Fibroblast of villous mesenchyme (primary cell): ENCODE measurements at regions not wholly inside any gene's neighbourhood (a gene's known extent, or its start where the extent isn't known, plus 50 kb on each side); places are given as distances from the start of the nearest gene placed in this dataset.

Experiments used
- DNase-seq: peaks from one replicate; pipeline ENCODE4 v3.0.0-alpha.2; 2010; ENCODE audit warnings: low read depth
- H3K4me3 ChIP-seq: 2 replicates; pipeline ENCODE4 v1.5.1; 2011; ENCODE audit warnings: low read depth, mild to moderate bottlenecking, low read length
- TF ChIP-seq, protein P1 (sequence below): IDR thresholded peaks from 2 replicates; pipeline ENCODE4 v1.5.1; 2012; ENCODE audit warnings: low read depth, mild to moderate bottlenecking, low read length; ENCODE audit not compliant: insufficient read depth

DNA sequence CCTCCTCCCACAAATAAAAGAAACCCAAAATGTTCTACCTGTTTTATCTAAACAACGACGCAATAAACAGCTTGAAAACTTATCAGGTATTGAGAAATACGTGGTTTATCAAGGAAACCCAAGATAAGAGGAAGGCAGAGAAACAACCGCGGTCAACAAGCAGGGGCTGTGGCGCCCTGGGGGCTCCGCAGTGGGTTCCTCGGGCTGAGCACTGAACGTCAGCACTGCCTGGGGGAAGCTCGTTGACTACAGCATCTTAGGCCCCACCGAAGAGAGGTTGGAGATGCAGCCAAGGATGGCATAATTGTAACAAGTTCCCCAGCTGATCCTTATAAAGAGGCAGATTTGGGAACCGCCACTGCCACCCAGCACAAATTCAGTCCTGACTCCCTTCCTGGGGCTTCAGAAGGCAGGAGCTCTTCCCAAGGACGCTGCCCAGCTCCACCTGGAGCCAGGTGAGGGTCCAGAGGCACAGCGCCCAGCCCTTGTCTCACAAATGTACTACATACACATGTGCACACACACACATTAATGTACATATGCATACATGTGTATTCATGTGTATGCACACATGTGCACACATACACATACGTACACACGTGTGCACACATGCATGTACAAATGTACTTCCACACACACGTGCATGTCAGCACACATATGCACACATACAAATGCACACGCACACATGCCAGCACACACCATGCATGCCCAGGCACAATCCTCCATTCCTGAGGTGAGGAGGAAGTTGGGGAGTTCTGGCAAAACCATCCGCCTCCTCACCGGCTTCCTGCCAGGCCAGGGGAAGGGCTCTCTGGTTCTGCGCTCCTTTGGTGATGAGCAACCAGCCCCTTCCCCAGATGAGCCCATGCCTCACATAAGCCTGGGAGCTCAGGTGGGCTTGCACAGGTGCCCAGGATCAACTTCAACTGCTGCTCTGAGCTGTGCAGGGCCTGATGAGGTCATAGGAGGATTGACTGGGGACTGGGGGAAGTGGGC lies 251.1 kb downstream of the NPHP4 start:
- DNase-seq, result no peak
- no peak overlapping the region for H3K4me3 ChIP-seq
- TF ChIP-seq, protein P1, sequence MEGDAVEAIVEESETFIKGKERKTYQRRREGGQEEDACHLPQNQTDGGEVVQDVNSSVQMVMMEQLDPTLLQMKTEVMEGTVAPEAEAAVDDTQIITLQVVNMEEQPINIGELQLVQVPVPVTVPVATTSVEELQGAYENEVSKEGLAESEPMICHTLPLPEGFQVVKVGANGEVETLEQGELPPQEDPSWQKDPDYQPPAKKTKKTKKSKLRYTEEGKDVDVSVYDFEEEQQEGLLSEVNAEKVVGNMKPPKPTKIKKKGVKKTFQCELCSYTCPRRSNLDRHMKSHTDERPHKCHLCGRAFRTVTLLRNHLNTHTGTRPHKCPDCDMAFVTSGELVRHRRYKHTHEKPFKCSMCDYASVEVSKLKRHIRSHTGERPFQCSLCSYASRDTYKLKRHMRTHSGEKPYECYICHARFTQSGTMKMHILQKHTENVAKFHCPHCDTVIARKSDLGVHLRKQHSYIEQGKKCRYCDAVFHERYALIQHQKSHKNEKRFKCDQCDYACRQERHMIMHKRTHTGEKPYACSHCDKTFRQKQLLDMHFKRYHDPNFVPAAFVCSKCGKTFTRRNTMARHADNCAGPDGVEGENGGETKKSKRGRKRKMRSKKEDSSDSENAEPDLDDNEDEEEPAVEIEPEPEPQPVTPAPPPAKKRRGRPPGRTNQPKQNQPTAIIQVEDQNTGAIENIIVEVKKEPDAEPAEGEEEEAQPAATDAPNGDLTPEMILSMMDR, result no peak

DNA sequence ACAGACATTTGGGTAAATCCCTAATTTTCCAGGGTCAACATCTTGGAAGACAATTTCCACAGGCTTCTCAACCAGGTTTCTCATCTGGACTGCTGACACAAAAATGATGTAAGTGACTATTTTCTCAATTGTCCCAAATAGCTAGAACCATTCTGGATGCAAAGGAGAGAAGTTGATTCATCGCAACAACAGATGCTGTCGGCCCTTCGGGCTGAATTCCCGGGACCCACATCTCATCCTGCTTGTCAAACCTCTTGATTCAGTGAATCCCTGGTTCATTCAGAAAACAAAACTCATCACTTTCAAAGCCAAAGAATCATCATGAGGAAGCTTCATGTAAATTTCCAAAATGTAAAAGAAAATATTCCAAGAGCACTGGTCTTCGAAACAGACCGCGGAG lies 251.8 kb downstream of the NPHP4 start:
- no peak overlapping the region for H3K4me3 ChIP-seq
- no peak for DNase-seq
- TF ChIP-seq, protein P1, result no peak

DNA sequence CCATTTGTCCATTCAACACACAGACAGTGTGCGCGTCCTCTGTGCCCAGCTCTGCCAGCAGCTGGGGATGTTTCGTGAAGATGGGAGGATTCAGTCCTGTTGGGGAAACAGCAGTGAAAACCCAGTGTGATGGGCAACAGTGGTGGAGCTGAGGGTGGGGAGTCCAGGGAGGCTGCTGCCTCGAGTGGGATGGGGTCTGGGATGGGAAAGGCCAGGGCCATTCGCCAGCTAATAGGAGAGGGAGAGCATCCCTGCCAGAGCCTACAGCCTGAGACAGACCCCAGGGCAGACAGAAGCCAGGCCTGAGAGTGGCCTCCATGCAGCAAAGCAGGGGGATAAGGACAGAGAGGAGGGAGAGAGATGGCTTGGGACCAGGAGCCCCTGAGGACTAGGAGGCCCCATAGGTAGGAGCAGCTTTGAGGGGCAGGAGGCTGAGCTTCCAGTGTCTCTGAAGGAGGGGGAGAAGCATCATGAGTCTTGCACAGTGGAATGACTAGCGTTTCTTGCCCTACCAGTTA lies 252.6 kb downstream of the NPHP4 start:
- no peak for DNase-seq
- no peak overlapping the region for H3K4me3 ChIP-seq

GRCh38 chr1:5738911-5739462 lies 253.2 kb downstream of the NPHP4 start:
- DNase-seq, result no peak
- TF ChIP-seq, protein P1, result no peak
- no peak overlapping the region for H3K4me3 ChIP-seq

More for the DNA sequence above, 252.6 kb downstream of the NPHP4 start:
- TF ChIP-seq, protein P1, result no peak

DNA sequence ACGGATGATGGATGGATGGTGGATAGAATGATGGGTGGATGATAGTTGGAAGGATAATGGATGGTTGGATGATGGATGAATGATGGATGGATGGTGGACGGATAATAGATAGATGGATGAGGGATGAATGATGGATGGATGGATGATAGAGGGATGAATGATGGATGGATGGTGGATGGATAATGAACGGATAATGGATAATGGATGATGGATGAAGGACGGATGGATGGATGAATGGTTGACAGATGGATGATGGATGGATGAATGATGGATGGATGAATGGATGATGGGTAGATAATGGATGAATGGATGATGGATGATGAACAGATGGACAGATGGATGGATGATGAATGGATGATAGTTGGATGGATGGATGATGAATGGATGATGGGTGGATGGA lies 255.1 kb downstream of the NPHP4 start:
- TF ChIP-seq, protein P1, result no peak
- DNase-seq, result no peak
- no peak overlapping the region for H3K4me3 ChIP-seq

DNA sequence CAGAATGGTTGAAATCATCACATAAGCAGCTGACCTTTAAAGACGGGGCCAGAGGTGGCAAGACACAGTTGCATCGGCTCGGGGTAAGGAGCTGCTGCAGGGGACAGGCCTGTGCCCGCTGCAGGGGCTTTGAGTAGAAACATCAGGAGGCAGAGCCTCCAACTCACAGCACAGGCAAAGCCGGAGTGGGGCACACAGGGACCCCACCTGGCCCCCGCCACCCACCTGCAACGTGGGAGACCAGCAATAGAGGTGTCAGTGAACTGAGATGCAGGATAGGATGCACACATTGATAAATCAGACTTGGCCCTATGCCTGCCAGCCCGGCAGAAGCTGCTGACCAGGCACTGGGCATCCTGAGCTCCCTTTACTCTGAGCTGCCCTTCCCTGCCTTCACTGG lies 257.2 kb downstream of the NPHP4 start:
- H3K4me3 ChIP-seq, result no peak overlapping the region
- TF ChIP-seq, protein P1, result no peak
- DNase-seq, result no peak
